Suprapubic skin (tissue), 4 donors: ENCODE measurements at regions not wholly inside any gene's neighbourhood (a gene's known extent, or its start where the extent isn't known, plus 50 kb on each side); places are given as distances from the start of the nearest gene placed in this dataset.

ENCODE experiments used
- DNase-seq, 2 donors: peaks; one replicate each; pipeline ENCODE4 v3.0.0-alpha.2; 2019; ENCODE audit warnings: low spot score in 2 of 2
- H3K27ac ChIP-seq: fragments of 200-600 bp; sonication (generic); one replicate; pipeline ENCODE4 v1.5.1; 2019
- H3K27me3 ChIP-seq: fragments of 200-600 bp; sonication (generic); one replicate; pipeline ENCODE4 v1.5.1; 2019
- H3K36me3 ChIP-seq: fragments of 200-600 bp; sonication (generic); one replicate; pipeline ENCODE4 v1.5.1; 2019
- H3K4me1 ChIP-seq: fragments of 200-600 bp; sonication (generic); one replicate; pipeline ENCODE4 v1.5.1; 2019
- H3K4me3 ChIP-seq: fragments of 200-600 bp; sonication (generic); one replicate; pipeline ENCODE4 v1.5.1; 2019; ENCODE audit warnings: mild to moderate bottlenecking
- H3K9me3 ChIP-seq: fragments of 200-600 bp; sonication (generic); one replicate; pipeline ENCODE4 v1.5.1; 2019
- CTCF ChIP-seq, 2 donors: fragments of 200-600 bp in 1 of 2; fragments of 450-650 bp in 1 of 2; sonication (generic) in 1 of 2; IDR thresholded peaks; one replicate each; pipeline ENCODE4 v1.5.1; 2016 to 2019; ENCODE audit warnings: antibody characterized with exemption in 2 of 2, mild to moderate bottlenecking in 1 of 2, moderate library complexity in 1 of 2
- EP300 ChIP-seq: sonication (generic); formaldehyde crosslinking; IDR thresholded peaks from one replicate; pipeline ENCODE4 v1.6.1; 2017; ENCODE audit warnings: antibody characterized with exemption
- POLR2A ChIP-seq, 2 donors: fragments of 450-650 bp; IDR thresholded peaks; one replicate each; pipeline ENCODE4 v1.6.1; 2017; ENCODE audit warnings: antibody characterized with exemption in 2 of 2, mild to moderate bottlenecking in 2 of 2, moderate library complexity in 2 of 2
- POLR2AphosphoS5 ChIP-seq, 3 donors: sonication (generic); formaldehyde crosslinking; IDR thresholded peaks; one replicate each; pipeline ENCODE4 v1.6.1; 2017; ENCODE audit warnings: antibody characterized with exemption in 3 of 3
- WGBS: methylation state at CpG from one replicate; pipeline ENCODE4 v1.1.5; 2018; 5-methylcytosine and 5-hydroxymethylcytosine counted together

- peaks cover 11% of the 10 kb centered on the region for H3K4me1 ChIP-seq
- no peak for DNase-seq
These were observed 229.6 kb upstream of the BLID start for GRCh38 chr11:122345586-122345985.

GRCh38 chr11:122344215-122344614 lies 228.2 kb upstream of the BLID start:
- TF ChIP-seq POLR2A (IDR thresholded peaks at IDR 0.05) (no peak), POLR2AphosphoS5 (IDR thresholded peaks at IDR 0.05) (peak in 1 of 3 donors; percentile 33)
- no peak for DNase-seq
- Histone ChIP-seq H3K4me1 (peaks cover 11% of the 10 kb centered on the region), H3K36me3 (no peaks in the 10 kb centered on the region), H3K4me3 (no peak overlapping the region), H3K27me3 (no peaks in the 10 kb centered on the region), H3K9me3 (no peaks in the 10 kb centered on the region), H3K27ac (peak overlapping the region; percentile 43)
- 18% methylated on average over 3 of the region's 3 CpGs for WGBS

More at GRCh38 chr11:122345586-122345985, 229.6 kb upstream of the BLID start:
- TF ChIP-seq POLR2A (IDR thresholded peaks at IDR 0.05) = no peak
- TF ChIP-seq POLR2AphosphoS5 (IDR thresholded peaks at IDR 0.05) = no peak
- WGBS = 87% methylated on average over 7 of the region's 7 CpGs
- Histone ChIP-seq H3K36me3 (no peaks in the 10 kb centered on the region), H3K27ac (peak overlapping the region; percentile 43), H3K9me3 (no peaks in the 10 kb centered on the region), H3K27me3 (no peaks in the 10 kb centered on the region), H3K4me3 (no peak overlapping the region)

DNA sequence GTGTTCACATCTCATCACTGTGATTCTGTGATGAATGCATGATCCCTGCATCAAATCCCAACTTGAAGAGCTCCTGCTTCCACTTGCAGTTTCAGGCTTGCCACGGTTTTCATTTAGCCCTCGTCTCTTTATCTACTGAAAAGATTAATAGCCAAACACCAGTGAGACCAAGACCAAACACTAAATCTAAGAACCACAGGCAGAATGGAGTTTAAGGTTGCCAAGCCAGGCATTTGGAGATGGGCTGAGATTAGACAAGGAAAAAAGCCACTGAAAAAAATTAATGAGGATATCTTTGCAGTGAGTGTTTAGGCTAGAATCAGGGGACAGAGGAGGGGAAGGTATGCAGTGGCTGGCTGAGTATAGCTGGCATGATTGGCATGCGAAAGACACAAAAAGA lies 227.2 kb upstream of the BLID start:
- H3K27ac ChIP-seq = peak overlapping the region; percentile 36
- H3K4me1 ChIP-seq = peaks cover 11% of the 10 kb centered on the region
- TF ChIP-seq POLR2A (IDR thresholded peaks at IDR 0.05) = no peak
- TF ChIP-seq CTCF (IDR thresholded peaks at IDR 0.05) = no peak
- no peak for TF ChIP-seq POLR2AphosphoS5 (IDR thresholded peaks at IDR 0.05)
- no peak for TF ChIP-seq EP300
- no peak overlapping the region for H3K4me3 ChIP-seq
- no peaks in the 10 kb centered on the region for H3K36me3 ChIP-seq
- H3K9me3 ChIP-seq = no peaks in the 10 kb centered on the region
- DNase-seq = no peak
- 42% methylated on average over 3 of the region's 3 CpGs for WGBS
- H3K27me3 ChIP-seq = no peaks in the 10 kb centered on the region

DNA sequence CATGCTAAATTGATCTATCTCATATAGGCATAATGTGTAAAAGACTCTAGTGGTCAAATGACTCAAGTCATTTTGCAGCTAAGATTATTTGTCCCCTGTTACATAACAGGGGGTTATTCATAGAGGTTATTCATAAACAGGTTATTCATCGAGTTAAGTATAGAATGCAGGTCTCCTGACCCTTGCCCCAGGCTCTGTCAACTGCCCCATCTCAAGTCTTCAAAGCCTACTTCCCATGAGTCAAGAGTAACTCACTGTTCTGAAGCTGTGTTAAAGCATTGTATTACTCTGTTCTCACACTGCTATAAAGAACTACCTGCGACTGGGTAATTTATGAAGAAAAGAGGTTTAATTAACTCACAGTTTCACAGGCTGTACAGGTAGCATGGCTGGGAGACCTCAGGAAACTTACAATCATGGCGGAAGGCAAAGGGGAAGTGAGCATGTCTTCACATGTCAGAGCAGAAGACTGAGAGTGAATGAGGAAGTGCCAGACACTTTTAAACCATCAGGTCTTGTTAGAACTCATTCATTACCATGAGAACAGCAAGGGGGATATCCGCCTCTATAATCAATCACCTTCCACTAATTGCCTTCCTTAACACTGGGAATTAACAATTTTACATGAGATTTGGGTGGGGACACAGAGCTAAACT lies 226.2 kb upstream of the BLID start:
- H3K4me3 ChIP-seq = no peak overlapping the region
- no peak for DNase-seq
- no peaks in the 10 kb centered on the region for H3K27me3 ChIP-seq
- 76% methylated on average over 4 of the region's 4 CpGs for WGBS
- H3K27ac ChIP-seq = no peak overlapping the region
- H3K4me1 ChIP-seq = peaks cover 11% of the 10 kb centered on the region
- TF ChIP-seq EP300 (no peak), POLR2AphosphoS5 (IDR thresholded peaks at IDR 0.05) (no peak), CTCF (IDR thresholded peaks at IDR 0.05) (no peak), POLR2A (IDR thresholded peaks at IDR 0.05) (no peak)
- no peaks in the 10 kb centered on the region for H3K36me3 ChIP-seq
- H3K9me3 ChIP-seq = no peaks in the 10 kb centered on the region

GRCh38 chr11:122341477-122341876 lies 225.5 kb upstream of the BLID start:
- Histone ChIP-seq H3K4me1 (peaks cover 11% of the 10 kb centered on the region), H3K9me3 (no peaks in the 10 kb centered on the region), H3K27ac (no peak overlapping the region), H3K36me3 (no peaks in the 10 kb centered on the region), H3K4me3 (no peak overlapping the region), H3K27me3 (no peaks in the 10 kb centered on the region)
- no peak for DNase-seq
- TF ChIP-seq EP300 = no peak
- no peak for TF ChIP-seq POLR2AphosphoS5 (IDR thresholded peaks at IDR 0.05)
- TF ChIP-seq POLR2A (IDR thresholded peaks at IDR 0.05) = no peak
- no peak for TF ChIP-seq CTCF (IDR thresholded peaks at IDR 0.05)
- 61% methylated on average over 2 of the region's 2 CpGs for WGBS

- Histone ChIP-seq H3K4me1 (peaks cover 11% of the 10 kb centered on the region), H3K9me3 (no peaks in the 10 kb centered on the region), H3K27me3 (no peaks in the 10 kb centered on the region), H3K4me3 (no peak overlapping the region), H3K27ac (no peak overlapping the region), H3K36me3 (no peaks in the 10 kb centered on the region)
- 73% methylated on average over 3 of the region's 3 CpGs for WGBS
- no peak for TF ChIP-seq EP300
- TF ChIP-seq POLR2AphosphoS5 (IDR thresholded peaks at IDR 0.05) = no peak
- no peak for TF ChIP-seq CTCF (IDR thresholded peaks at IDR 0.05)
- TF ChIP-seq POLR2A (IDR thresholded peaks at IDR 0.05) = no peak
- DNase-seq = no peak
These were observed 224.7 kb upstream of the BLID start for GRCh38 chr11:122340607-122341290.
